C4-2B (cell line): ENCODE measurements at regions not wholly inside any gene's neighbourhood (a gene's known extent, or its start where the extent isn't known, plus 50 kb on each side); places are given as distances from the start of the nearest gene placed in this dataset.

Source experiments
- H3K27ac ChIP-seq: fragments of 450-650 bp; 2 replicates; pipeline ENCODE4 v1.5.1; 2017
- ZFX ChIP-seq: fragments of 450-650 bp; IDR thresholded peaks from 2 replicates; pipeline ENCODE4 v1.6.1; 2017
- TF ChIP-seq, protein P1 (sequence below): fragments of 450-650 bp; conservative IDR thresholded peaks from 2 replicates; pipeline ENCODE4 v1.5.1; 2017; ENCODE audit warnings: mild to moderate bottlenecking

DNA sequence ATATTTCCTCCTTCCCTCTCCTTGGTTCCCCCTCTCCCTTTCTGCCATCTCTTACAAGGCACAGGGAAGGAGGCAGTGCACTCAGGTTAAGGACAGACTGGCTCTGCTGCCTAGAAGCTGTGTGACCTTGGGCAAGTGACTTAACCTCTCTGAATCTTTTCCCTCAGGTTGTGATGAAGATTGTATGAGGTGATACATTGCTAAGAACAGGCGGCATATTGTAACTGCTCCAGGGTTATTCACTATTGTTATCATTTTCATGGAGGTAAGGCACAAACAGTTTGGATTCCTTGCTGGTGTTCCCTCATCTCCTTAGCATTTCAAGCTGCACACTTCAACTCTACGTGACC is 126.6 kb upstream of the CXCR4 start:
- TF ChIP-seq, protein P1, sequence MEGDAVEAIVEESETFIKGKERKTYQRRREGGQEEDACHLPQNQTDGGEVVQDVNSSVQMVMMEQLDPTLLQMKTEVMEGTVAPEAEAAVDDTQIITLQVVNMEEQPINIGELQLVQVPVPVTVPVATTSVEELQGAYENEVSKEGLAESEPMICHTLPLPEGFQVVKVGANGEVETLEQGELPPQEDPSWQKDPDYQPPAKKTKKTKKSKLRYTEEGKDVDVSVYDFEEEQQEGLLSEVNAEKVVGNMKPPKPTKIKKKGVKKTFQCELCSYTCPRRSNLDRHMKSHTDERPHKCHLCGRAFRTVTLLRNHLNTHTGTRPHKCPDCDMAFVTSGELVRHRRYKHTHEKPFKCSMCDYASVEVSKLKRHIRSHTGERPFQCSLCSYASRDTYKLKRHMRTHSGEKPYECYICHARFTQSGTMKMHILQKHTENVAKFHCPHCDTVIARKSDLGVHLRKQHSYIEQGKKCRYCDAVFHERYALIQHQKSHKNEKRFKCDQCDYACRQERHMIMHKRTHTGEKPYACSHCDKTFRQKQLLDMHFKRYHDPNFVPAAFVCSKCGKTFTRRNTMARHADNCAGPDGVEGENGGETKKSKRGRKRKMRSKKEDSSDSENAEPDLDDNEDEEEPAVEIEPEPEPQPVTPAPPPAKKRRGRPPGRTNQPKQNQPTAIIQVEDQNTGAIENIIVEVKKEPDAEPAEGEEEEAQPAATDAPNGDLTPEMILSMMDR, result no peak
- TF ChIP-seq ZFX, result no peak
- no peak overlapping the region for H3K27ac ChIP-seq

DNA sequence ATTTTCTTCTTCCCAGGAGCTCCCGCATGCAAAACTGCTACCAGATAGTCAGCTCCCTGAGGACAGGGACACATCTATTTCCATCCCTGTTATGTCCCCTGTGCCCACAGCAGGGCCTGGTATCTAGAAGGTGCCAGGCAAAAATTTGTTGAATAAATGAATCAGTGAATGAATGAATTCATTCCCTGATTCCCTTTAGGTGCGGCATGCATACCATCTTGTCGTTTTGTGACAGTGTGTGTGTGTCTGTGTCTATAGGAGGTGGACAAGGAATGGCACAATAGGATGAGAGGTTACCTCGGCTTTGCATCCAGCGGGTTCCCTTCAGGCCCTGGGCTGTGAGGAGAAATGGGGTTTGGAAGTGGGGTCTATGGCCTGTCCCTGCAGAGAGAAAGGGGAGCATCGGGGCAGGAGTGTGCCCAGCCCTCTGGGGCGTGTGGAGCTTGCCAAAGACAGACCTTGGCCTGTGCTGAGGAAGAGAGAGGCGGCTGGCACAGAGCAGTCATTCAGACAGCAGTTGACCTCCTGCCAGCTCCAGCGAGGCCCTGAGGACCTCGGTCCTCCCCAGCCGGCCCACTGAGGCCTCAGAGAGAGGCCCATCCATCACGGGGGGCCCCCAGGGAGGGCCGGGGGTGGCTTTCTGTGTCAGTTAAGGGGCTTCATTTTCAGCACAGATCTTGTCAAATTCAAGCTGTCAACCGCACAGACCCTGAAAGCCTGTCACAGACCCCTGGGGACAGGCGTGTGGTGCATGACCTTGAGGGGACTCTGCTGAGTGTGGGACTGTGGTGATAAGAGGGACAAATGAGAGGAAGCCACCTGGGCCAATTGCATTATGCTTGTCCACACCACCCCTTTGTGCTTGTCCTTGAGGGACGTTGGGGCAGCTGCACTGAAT is 125.9 kb upstream of the CXCR4 start:
- no peak overlapping the region for H3K27ac ChIP-seq
- TF ChIP-seq ZFX, result no peak
- TF ChIP-seq, protein P1, result no peak

DNA sequence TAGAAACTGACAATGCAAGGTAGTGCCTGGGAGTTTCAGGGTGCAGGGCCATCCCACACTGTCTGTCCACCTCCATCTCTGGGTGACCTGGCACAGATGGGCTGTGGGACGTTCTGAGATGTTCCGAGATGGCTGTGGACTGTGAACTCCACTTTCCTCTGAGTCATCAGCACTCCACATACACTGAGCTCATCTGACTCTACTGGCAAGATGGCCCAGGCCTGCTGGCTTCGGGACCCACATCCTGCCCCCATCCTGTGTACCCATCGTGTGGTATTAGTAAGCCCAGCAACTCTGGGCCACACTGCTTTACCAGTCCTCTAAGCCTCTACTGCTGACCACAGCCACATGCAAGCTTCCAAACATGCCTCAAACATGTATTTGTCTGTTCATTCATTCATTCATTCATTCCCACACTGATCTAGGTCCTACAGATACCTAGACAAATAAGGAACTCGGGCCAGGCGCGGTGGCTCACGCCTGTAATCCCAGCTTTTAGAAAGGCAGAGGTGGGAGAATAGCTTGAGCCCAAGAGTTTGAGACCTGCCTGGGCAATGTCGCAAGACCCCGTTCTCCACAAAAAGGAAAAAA is 124.8 kb upstream of the CXCR4 start:
- TF ChIP-seq, protein P1, result no peak
- TF ChIP-seq ZFX, result no peak
- H3K27ac ChIP-seq, result no peak overlapping the region

DNA sequence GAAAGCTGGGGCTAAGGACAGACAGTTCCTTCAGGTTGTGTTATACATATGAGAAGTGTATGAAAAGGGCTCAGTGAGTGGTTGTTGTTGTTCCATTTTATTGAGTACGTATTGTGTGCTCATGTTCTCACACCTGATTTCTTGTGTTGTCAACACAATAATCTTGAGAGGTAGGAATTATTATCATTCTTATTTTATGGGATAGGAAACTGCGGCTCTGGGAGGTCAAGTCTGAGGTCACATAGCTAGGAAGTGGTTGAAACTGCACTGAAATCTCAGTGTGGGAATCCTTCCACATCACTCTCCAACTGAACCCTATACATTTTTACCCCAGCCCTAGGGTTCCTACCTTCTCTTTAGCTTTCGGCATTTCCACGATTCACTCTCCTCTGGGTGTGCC is 124.2 kb upstream of the CXCR4 start:
- H3K27ac ChIP-seq, result no peak overlapping the region
- TF ChIP-seq, protein P1, result no peak
- no peak for TF ChIP-seq ZFX

DNA sequence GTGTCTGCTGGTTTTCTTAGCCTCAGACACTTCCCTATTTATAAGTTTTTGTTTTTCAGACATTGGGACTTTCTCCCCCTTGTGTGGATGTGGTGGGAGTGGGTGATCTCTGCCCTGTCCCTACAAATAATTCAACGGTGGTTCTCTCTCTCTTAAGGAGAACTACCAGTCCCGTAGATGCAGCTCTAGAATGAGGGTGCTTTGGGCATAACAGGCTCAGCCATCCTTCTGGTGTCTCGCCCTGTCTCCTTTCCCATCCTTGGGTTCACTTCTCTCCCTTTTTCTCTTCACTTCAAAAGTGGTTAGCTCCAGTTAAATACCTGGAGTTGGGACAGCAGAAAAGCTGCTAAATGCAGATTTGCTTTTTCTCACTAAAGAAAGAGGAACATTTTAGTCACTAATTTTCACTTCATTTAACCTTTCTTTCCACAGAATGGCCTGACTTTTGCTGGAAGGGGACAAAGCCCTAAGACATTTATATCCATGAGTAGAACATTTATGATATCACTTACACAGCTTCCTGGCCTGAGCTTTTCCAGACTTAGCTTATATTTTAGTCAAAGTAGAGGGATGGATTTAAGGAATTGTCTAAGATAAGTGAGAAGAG is 121.2 kb upstream of the CXCR4 start:
- TF ChIP-seq ZFX, result no peak
- TF ChIP-seq, protein P1, result no peak
- H3K27ac ChIP-seq, result no peak overlapping the region

DNA sequence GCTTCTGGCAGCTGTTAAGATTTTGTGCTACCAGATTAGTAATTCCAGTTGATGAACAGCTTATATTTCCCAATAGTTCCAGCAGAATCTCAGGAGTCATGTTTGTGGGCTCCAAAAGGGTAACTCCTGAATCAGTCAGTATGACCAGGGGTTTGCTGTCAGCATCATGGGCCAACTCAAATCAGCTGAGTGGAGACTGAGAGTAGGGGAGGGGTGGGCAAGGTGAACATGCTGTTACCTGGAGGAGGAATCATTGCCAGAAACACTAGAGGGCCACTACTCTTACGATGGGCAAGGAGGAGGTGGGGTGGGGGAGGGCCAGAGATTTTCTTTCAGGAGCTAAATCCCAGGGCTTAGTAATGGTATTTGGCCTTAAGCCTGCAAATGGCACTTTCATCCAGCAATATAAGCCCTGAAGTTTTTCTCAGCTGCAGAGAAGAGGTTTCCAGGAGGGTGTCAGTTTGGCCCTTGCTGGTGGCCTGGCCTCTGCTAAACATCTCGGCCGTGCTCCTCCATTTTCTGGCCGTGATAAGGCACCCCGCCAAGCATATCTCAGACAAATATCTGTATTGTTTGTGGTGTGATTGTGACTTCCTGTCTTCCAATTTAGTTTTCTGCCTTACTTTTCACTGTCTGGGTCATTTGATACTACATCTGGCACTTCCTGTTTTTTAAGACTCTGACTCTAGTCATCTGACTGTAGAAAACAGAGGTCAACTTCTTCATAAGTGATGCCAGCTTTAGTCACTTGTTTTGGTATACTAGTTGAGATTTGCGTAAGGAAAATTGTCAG is 120.5 kb upstream of the CXCR4 start:
- no peak overlapping the region for H3K27ac ChIP-seq
- no peak for TF ChIP-seq ZFX
- TF ChIP-seq, protein P1, result no peak
